Trophoblast cell (in vitro differentiated cells and primary cell): ENCODE measurements at regions not wholly inside any gene's neighbourhood (a gene's known extent, or its start where the extent isn't known, plus 50 kb on each side); places are given as distances from the start of the nearest gene placed in this dataset.

Source experiments
- DNase-seq, 2 donors: peaks; one replicate each; pipeline ENCODE4 v3.0.0-alpha.2; 2016
- H2AFZ ChIP-seq: 2 replicates; pipeline ENCODE4 v1.6.1; 2013; ENCODE audit warnings: low read length, moderate library complexity, mild to moderate bottlenecking; ENCODE audit not compliant: insufficient read depth, poor library complexity
- H2AK5ac ChIP-seq: 2 replicates; pipeline ENCODE4 v1.6.1; 2013; ENCODE audit warnings: mild to moderate bottlenecking, low read length
- H2BK120ac ChIP-seq: 2 replicates; pipeline ENCODE4 v1.6.1; 2013; ENCODE audit warnings: low read length, mild to moderate bottlenecking, moderate library complexity; ENCODE audit not compliant: insufficient read depth, poor library complexity
- H2BK12ac ChIP-seq: 2 replicates; pipeline ENCODE4 v1.6.1; 2013; ENCODE audit warnings: mild to moderate bottlenecking, low read length, moderate library complexity
- H2BK5ac ChIP-seq: 2 replicates; pipeline ENCODE4 v1.6.1; 2013; ENCODE audit warnings: low read length, low read depth, moderate library complexity, mild to moderate bottlenecking; ENCODE audit not compliant: poor library complexity
- H3K14ac ChIP-seq: 2 replicates; pipeline ENCODE4 v1.6.1; 2013; ENCODE audit warnings: mild to moderate bottlenecking, low read length
- H3K18ac ChIP-seq: 2 replicates; pipeline ENCODE4 v1.6.1; 2013; ENCODE audit warnings: mild to moderate bottlenecking, low read length
- H3K23ac ChIP-seq: 2 replicates; pipeline ENCODE4 v1.6.1; 2013; ENCODE audit warnings: low read length
- H3K27ac ChIP-seq: 2 replicates; pipeline ENCODE4 v1.5.1; 2013; ENCODE audit warnings: low read depth, mild to moderate bottlenecking, inconsistent platforms, low read length, moderate library complexity
- H3K27me3 ChIP-seq: 2 replicates; pipeline ENCODE4 v1.6.1; 2013; ENCODE audit warnings: inconsistent platforms, mild to moderate bottlenecking, low read length, moderate library complexity; ENCODE audit not compliant: insufficient read depth
- H3K36me3 ChIP-seq, 2 experiments: 1 replicate in 1 of 2; 2 replicates in 1 of 2; pipeline ENCODE4 v1.6.1; 2013; ENCODE audit warnings: low read length in 2 of 2, mild to moderate bottlenecking in 2 of 2, moderate library complexity in 1 of 2; ENCODE audit not compliant: insufficient read depth in 2 of 2, control insufficient read depth in 1 of 2
- H3K4ac ChIP-seq: 2 replicates; pipeline ENCODE4 v1.6.1; 2013; ENCODE audit warnings: low read depth, mild to moderate bottlenecking, low read length, moderate library complexity
- H3K4me1 ChIP-seq, 2 experiments: 1 replicate in 1 of 2; 2 replicates in 1 of 2; pipeline ENCODE4 v1.6.1; 2013; ENCODE audit warnings: low read length in 2 of 2, mild to moderate bottlenecking in 2 of 2, moderate library complexity in 1 of 2; ENCODE audit not compliant: insufficient read depth in 2 of 2, control insufficient read depth in 1 of 2
- H3K4me2 ChIP-seq: 2 replicates; pipeline ENCODE4 v1.6.1; 2013; ENCODE audit warnings: inconsistent platforms, mild to moderate bottlenecking, low read length, moderate library complexity
- H3K4me3 ChIP-seq: 2 replicates; pipeline ENCODE4 v1.5.1; 2013; ENCODE audit warnings: mild to moderate bottlenecking, low read depth, low read length, inconsistent platforms
- H3K79me1 ChIP-seq: one replicate; pipeline ENCODE4 v1.6.1; 2013; ENCODE audit warnings: low read length
- H3K79me2 ChIP-seq: 2 replicates; pipeline ENCODE4 v1.6.1; 2013; ENCODE audit warnings: low read length, mild to moderate bottlenecking; ENCODE audit not compliant: control insufficient read depth, insufficient read depth, poor library complexity
- H3K9ac ChIP-seq: 2 replicates; pipeline ENCODE4 v1.6.1; 2013; ENCODE audit warnings: mild to moderate bottlenecking, low read length
- H3K9me3 ChIP-seq: 2 replicates; pipeline ENCODE4 v1.6.1; 2013; ENCODE audit warnings: low read depth, mild to moderate bottlenecking, control low read depth, inconsistent platforms, low read length; ENCODE audit not compliant: insufficient read depth
- H4K12ac ChIP-seq: 2 replicates; pipeline ENCODE4 v1.6.1; 2013; ENCODE audit warnings: low read depth, mild to moderate bottlenecking, low read length, moderate library complexity
- H4K8ac ChIP-seq: 2 replicates; pipeline ENCODE4 v1.6.1; 2013; ENCODE audit warnings: low read depth, mild to moderate bottlenecking, low read length, moderate library complexity
- H4K91ac ChIP-seq: one replicate; pipeline ENCODE4 v1.6.1; 2013; ENCODE audit warnings: low read depth, mild to moderate bottlenecking, low read length, moderate library complexity
- WGBS: extraction: QIAGEN DNeasy Blood & Tissue Kit; methylation state at CpG from one replicate; pipeline ENCODE4 v1.1.7; 2013; ENCODE audit warnings: missing lambda C conversion rate; ENCODE audit not compliant: insufficient read length, insufficient coverage; ENCODE audit errors: extremely low coverage; 5-methylcytosine and 5-hydroxymethylcytosine counted together

DNA sequence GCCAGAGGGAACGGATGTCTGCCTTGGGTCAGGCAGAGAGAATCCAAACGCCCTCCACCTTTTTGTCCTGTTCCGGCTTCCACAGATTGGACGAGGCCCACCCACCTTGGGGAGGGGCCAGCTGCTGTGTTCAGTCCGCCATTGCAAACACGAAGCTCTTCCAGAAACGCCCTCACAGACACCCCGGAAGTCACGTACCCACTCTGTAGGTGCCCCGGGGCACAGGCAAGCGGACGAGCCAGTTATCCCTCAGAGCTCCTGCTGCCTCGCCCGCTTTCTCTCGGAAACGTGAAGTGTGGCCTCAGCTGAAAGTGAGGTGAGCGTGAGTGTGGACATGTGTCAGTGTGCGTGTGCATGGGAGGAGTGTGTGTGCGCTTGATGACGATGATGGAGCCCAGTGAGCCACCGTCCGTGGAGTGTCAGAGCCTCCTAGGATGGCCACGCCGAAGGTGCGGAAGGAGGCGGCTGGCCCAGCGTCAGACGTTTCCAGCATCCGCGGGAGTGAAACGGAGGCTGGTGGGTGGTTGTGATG, 869.2 kb downstream of the TBC1D22A start:
- Histone ChIP-seq H3K9me3 (peaks cover 24% of the 10 kb centered on the region), H3K4me3 (no peak overlapping the region), H3K79me2 (no peaks in the 10 kb centered on the region), H3K4me2 (no peak overlapping the region), H3K4ac (no peak overlapping the region), H4K91ac (no peak overlapping the region), H3K27ac (no peak overlapping the region), H3K79me1 (no peaks in the 10 kb centered on the region), H3K14ac (no peak overlapping the region), H4K12ac (no peak overlapping the region), H3K36me3 (no peaks in the 10 kb centered on the region), H2AFZ (no peak overlapping the region), H4K8ac (no peak overlapping the region), H3K27me3 (no peaks in the 10 kb centered on the region), H2BK5ac (no peak overlapping the region), H3K9ac (no peak overlapping the region), H2AK5ac (no peak overlapping the region), H3K18ac (no peak overlapping the region), H2BK120ac (no peak overlapping the region), H2BK12ac (no peak overlapping the region), H3K4me1 (no peaks in the 10 kb centered on the region), H3K23ac (no peak overlapping the region)
- no peak for DNase-seq
- WGBS: no CpG with 5 or more reads among the region's 31 CpGs

DNA sequence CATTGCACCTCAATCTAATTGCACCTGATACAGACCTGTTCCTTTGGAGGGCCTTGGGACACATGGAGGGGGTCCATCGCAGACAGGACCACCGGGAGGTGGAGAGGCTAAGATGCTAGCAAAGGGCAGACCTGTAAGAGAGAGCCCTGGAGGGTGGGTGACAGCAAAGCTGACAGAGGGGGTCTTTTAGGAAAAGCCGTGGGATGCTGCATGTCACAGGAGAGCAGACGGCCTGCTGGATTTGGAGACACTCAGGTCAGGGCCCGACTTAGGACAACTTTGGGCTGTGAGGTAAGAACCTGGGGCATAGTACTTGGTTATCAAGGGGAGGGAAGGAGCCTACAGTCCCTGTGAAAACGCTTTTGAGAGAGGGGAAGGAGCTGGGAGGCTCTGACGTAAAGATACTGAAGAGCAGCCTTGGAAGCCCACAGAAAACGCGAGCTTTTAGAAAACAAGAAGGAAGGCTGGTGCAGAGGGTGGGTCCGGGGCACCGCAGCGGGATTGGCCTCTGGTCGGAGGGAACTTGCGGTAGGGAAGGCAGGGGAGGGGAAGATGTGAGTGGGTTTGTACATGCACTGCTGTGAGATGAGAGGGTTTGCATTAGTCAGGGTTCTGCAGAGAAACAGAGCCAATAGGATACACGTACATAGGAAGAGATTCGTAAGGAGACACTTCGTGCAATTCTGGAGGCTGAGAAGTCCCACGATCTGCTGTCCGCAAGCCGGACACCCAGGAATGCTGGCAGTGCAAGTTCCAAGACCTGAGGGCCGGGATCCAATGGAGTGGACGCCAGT, 868.5 kb downstream of the TBC1D22A start:
- no peaks in the 10 kb centered on the region for H3K79me2 ChIP-seq
- no peak overlapping the region for H3K27ac ChIP-seq
- H3K23ac ChIP-seq: no peak overlapping the region
- no peak for DNase-seq
- H4K12ac ChIP-seq: no peak overlapping the region
- H4K8ac ChIP-seq: no peak overlapping the region
- H3K36me3 ChIP-seq: no peaks in the 10 kb centered on the region
- no peak overlapping the region for H2BK12ac ChIP-seq
- no peak overlapping the region for H3K4me3 ChIP-seq
- no peak overlapping the region for H2AK5ac ChIP-seq
- H3K4ac ChIP-seq: no peak overlapping the region
- H3K18ac ChIP-seq: no peak overlapping the region
- H3K14ac ChIP-seq: no peak overlapping the region
- no peak overlapping the region for H3K4me2 ChIP-seq
- H3K4me1 ChIP-seq: no peaks in the 10 kb centered on the region
- no peaks in the 10 kb centered on the region for H3K79me1 ChIP-seq
- H3K9me3 ChIP-seq: peaks cover 25% of the 10 kb centered on the region
- no peak overlapping the region for H2AFZ ChIP-seq
- no peaks in the 10 kb centered on the region for H3K27me3 ChIP-seq
- no peak overlapping the region for H2BK5ac ChIP-seq
- H4K91ac ChIP-seq: no peak overlapping the region
- H3K9ac ChIP-seq: no peak overlapping the region
- no peak overlapping the region for H2BK120ac ChIP-seq
- WGBS: no CpG with 5 or more reads among the region's 22 CpGs

DNA sequence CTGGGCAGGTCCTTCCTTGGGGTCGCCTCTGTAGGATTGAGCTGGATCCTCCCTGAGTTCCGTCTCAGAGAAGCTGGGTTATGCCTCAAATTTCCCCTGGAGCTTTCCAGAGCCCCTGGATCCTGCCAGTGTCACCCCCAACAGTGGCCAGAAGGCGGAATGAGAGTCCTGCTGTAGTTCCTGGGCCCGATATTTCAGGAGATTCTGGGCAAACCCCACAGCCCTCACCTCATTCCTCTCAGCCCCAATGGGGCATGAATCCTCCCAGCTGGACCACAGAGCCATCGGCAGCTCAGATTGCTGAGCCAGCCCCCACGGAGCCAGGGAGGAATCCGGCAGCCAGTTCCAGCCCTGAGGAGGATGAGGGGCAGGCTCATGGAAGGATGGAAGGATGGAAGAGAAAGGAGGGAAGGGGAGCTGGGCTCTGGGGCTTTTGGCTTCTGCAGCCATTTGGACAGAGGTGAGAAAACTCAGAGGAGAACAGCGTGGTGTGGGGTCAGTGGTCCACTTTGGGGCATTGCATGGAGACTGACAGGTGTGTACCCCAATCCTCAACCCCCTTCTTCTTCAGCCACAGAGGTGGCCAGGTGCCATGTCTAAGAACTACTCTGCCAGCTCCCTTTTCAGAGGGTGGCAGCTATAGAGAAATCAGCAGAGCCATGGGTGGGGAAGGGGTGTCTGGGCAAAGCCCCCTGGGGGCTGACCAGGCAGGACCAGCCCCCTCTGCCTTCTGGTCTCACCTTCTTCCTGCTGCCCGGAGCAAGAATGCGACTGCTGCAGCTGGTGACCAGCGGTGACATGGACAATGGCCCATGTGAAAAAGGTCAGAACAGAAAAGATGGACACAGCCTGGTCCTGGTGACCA, 867.6 kb downstream of the TBC1D22A start:
- no peak overlapping the region for H2AK5ac ChIP-seq
- no peak overlapping the region for H3K27ac ChIP-seq
- H2BK12ac ChIP-seq: no peak overlapping the region
- no peaks in the 10 kb centered on the region for H3K27me3 ChIP-seq
- no peak overlapping the region for H2BK120ac ChIP-seq
- no peak overlapping the region for H3K4me2 ChIP-seq
- H3K79me1 ChIP-seq: no peaks in the 10 kb centered on the region
- no peaks in the 10 kb centered on the region for H3K4me1 ChIP-seq
- no peak overlapping the region for H3K4me3 ChIP-seq
- no peak overlapping the region for H3K18ac ChIP-seq
- no peak overlapping the region for H3K23ac ChIP-seq
- H3K79me2 ChIP-seq: no peaks in the 10 kb centered on the region
- H3K36me3 ChIP-seq: no peaks in the 10 kb centered on the region
- H3K4ac ChIP-seq: no peak overlapping the region
- H2AFZ ChIP-seq: no peak overlapping the region
- no peak overlapping the region for H4K8ac ChIP-seq
- peaks cover 28% of the 10 kb centered on the region for H3K9me3 ChIP-seq
- H3K14ac ChIP-seq: no peak overlapping the region
- no CpG with 5 or more reads among the region's 11 CpGs for WGBS
- H4K91ac ChIP-seq: no peak overlapping the region
- no peak overlapping the region for H4K12ac ChIP-seq
- no peak overlapping the region for H3K9ac ChIP-seq
- DNase-seq: no peak
- H2BK5ac ChIP-seq: no peak overlapping the region

DNA sequence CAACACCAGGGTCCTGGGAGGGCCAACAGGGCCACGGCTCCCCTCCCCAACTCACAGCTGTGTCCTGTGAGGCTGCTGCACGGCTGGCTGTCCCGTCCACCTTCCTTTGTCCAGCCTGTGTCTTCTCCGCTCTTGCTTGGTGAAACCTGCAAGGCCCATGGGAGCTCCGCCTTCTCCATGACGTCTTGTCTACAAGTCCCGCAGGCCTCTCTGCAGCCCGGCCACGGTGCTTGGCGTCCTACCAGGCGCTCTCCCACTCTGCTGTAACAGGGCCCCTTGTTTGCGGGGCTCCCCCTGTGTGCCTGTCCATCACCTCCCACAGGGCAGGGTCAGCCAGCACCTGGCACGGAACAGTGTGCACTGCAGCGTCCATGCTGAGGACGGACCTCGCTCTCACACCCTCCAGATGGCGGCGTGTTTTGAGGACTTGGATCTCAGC, 866.8 kb downstream of the TBC1D22A start:
- Histone ChIP-seq H2AK5ac (no peak overlapping the region), H3K18ac (no peak overlapping the region), H4K12ac (no peak overlapping the region), H3K14ac (no peak overlapping the region), H2BK120ac (no peak overlapping the region), H2AFZ (no peak overlapping the region), H3K36me3 (no peaks in the 10 kb centered on the region), H3K9ac (no peak overlapping the region), H3K4ac (no peak overlapping the region), H3K4me1 (no peaks in the 10 kb centered on the region), H3K27ac (no peak overlapping the region), H3K27me3 (no peaks in the 10 kb centered on the region), H3K4me2 (no peak overlapping the region), H2BK5ac (no peak overlapping the region), H3K4me3 (no peak overlapping the region), H2BK12ac (no peak overlapping the region), H4K8ac (no peak overlapping the region), H3K23ac (no peak overlapping the region), H3K79me1 (no peaks in the 10 kb centered on the region), H3K9me3 (peaks cover 31% of the 10 kb centered on the region), H4K91ac (no peak overlapping the region), H3K79me2 (no peaks in the 10 kb centered on the region)
- DNase-seq: no peak
- no CpG with 5 or more reads among the region's 18 CpGs for WGBS
